H1 (cell line): ENCODE measurements at regions not wholly inside any gene's neighbourhood (a gene's known extent, or its start where the extent isn't known, plus 50 kb on each side); places are given as distances from the start of the nearest gene placed in this dataset.

Source experiments
- CTCF ChIA-PET: fragments of 300-600 bp; sonication (Branson Sonifier 250); formaldehyde crosslinking; loops from one replicate; lab custom pipeline; 2021; ENCODE audit not compliant: partially characterized antibody; lab: Charles Lee
- POLR2A ChIA-PET: fragments of 300-600 bp; sonication (Branson Sonifier 250); formaldehyde crosslinking; loops from one replicate; lab custom pipeline; 2021; ENCODE audit warnings: inconsistent platforms; ENCODE audit not compliant: partially characterized antibody; lab: Charles Lee
- DNase-seq, 2 experiments: peaks; one replicate each; pipeline versions ENCODE4 v3.0.0 to v3.0.0-alpha.2; 2010 to 2022; ENCODE audit warnings: low spot score in 2 of 2, low read depth in 1 of 2, mixed read lengths in 1 of 2
- FAIRE-seq: peaks from 2 replicates; lab custom pipeline; 2011; peaks lifted over from hg19 to GRCh38; lab: Jason Lieb, UNC
- H2AFZ ChIP-seq: 2 replicates; pipeline ENCODE4 v1.8.1; 2012; ENCODE audit warnings: low read length, inconsistent platforms
- H2AK5ac ChIP-seq: 2 replicates; pipeline ENCODE4 v1.6.1; 2013; ENCODE audit warnings: low read depth, low read length
- H2BK120ac ChIP-seq: replicated peaks from 2 replicates; pipeline ENCODE3; 2013; ENCODE audit warnings: low read depth, low read length, inconsistent platforms
- H2BK12ac ChIP-seq: 2 replicates; pipeline ENCODE4 v1.6.1; 2013; ENCODE audit warnings: low read depth, low read length
- H2BK15ac ChIP-seq: 2 replicates; pipeline ENCODE4 v1.6.1; 2013; ENCODE audit warnings: low read length
- H2BK20ac ChIP-seq: 2 replicates; pipeline ENCODE4 v1.6.1; 2013; ENCODE audit warnings: low read length
- H2BK5ac ChIP-seq: 2 replicates; pipeline ENCODE4 v1.6.1; 2013; ENCODE audit warnings: low read depth, low read length
- H3K14ac ChIP-seq: 2 replicates; pipeline ENCODE4 v1.6.1; 2013; ENCODE audit warnings: inconsistent platforms; ENCODE audit not compliant: insufficient read length
- H3K18ac ChIP-seq: 2 replicates; pipeline ENCODE4 v1.6.1; 2013; ENCODE audit warnings: low read length; ENCODE audit errors: extremely low read depth
- H3K23ac ChIP-seq: 2 replicates; pipeline ENCODE4 v1.6.1; 2013; ENCODE audit warnings: inconsistent platforms; ENCODE audit not compliant: insufficient read length
- H3K23me2 ChIP-seq: 2 replicates; pipeline ENCODE4 v1.6.1; 2013; ENCODE audit warnings: low read depth, low read length
- H3K27ac ChIP-seq: 2 replicates; pipeline ENCODE4 v1.6.1; 2011; ENCODE audit warnings: low read depth, low read length, inconsistent platforms
- H3K27me3 ChIP-seq, 4 experiments: replicated peaks in 1 of 4; 1 replicate in 1 of 4; 2 replicates in 3 of 4; pipeline versions ENCODE4 v1.6.1 to v1.8.1; 2011 to 2013; ENCODE audit warnings: low read length in 3 of 4, mild to moderate bottlenecking in 3 of 4, inconsistent platforms in 2 of 4, mixed read lengths in 2 of 4, moderate library complexity in 1 of 4; ENCODE audit not compliant: control insufficient read depth in 3 of 4, insufficient read depth in 3 of 4; ENCODE audit errors: extremely low read depth in 1 of 4
- H3K36me3 ChIP-seq, 4 experiments: 2 replicates each; pipeline versions ENCODE4 v1.6.1 to v1.8.1; 2011 to 2013; ENCODE audit warnings: mild to moderate bottlenecking in 4 of 4, low read length in 3 of 4, moderate library complexity in 2 of 4, control low read depth in 1 of 4, inconsistent platforms in 1 of 4; ENCODE audit not compliant: insufficient read depth in 4 of 4, control insufficient read depth in 2 of 4
- H3K4ac ChIP-seq: replicated peaks from 2 replicates; pipeline ENCODE3; 2013; ENCODE audit warnings: low read length, low read depth, mixed read lengths, inconsistent platforms; ENCODE audit not compliant: insufficient read length
- H3K4me1 ChIP-seq, 4 experiments: replicated peaks in 1 of 4; 1 replicate in 1 of 4; 2 replicates in 3 of 4; pipeline versions ENCODE4 v1.6.1 to v1.8.1; 2011 to 2013; ENCODE audit warnings: low read length in 3 of 4, inconsistent platforms in 2 of 4, mixed read lengths in 1 of 4; ENCODE audit not compliant: insufficient read depth in 4 of 4, control insufficient read depth in 3 of 4
- H3K4me2 ChIP-seq, 2 experiments: 2 replicates each; pipeline versions ENCODE4 v1.6.1 to v1.8.1; 2011 to 2013; ENCODE audit warnings: low read depth in 2 of 2, low read length in 2 of 2, control low read depth in 1 of 2, inconsistent platforms in 1 of 2, mild to moderate bottlenecking in 1 of 2; ENCODE audit not compliant: insufficient read depth in 1 of 2
- H3K4me3 ChIP-seq, 4 experiments: fragments of 200-600, 300-600 bp in 1 of 4; sonication (generic), shearing (Covaris generic), sonication (Bioruptor Twin) in 1 of 4; 2 replicates each; pipeline versions ENCODE4 v1.5.1 to v1.8.1; 2011 to 2016; ENCODE audit warnings: low read length in 4 of 4, low read depth in 3 of 4, control low read depth in 2 of 4, inconsistent platforms in 2 of 4, mild to moderate bottlenecking in 2 of 4, mixed read lengths in 1 of 4, moderate library complexity in 1 of 4; ENCODE audit not compliant: insufficient read depth in 2 of 4; ENCODE audit errors: extremely low read depth in 1 of 4
- H3K56ac ChIP-seq: replicated peaks from 2 replicates; pipeline ENCODE3; 2013; ENCODE audit warnings: low read depth, mild to moderate bottlenecking, mixed read lengths, low read length, inconsistent platforms; ENCODE audit not compliant: insufficient read length
- H3K79me1 ChIP-seq: 2 replicates; pipeline ENCODE4 v1.6.1; 2013; ENCODE audit warnings: low read depth, low read length, control low read depth
- H3K79me2 ChIP-seq, 2 experiments: 2 replicates each; pipeline versions ENCODE4 v1.6.1 to v1.8.1; 2012 to 2013; ENCODE audit warnings: low read length in 2 of 2, mild to moderate bottlenecking in 2 of 2, inconsistent platforms in 1 of 2; ENCODE audit not compliant: insufficient read depth in 2 of 2, control insufficient read depth in 1 of 2
- H3K9ac ChIP-seq, 4 experiments: replicated peaks in 1 of 4; 1 replicate in 1 of 4; 2 replicates in 3 of 4; pipeline versions ENCODE4 v1.6.1 to v1.8.1; 2011 to 2013; ENCODE audit warnings: low read depth in 3 of 4, low read length in 3 of 4, control low read depth in 2 of 4, mild to moderate bottlenecking in 2 of 4, moderate library complexity in 2 of 4, inconsistent platforms in 1 of 4; ENCODE audit errors: extremely low read depth in 1 of 4
- H3K9me3 ChIP-seq, 2 experiments: 2 replicates each; pipeline versions ENCODE4 v1.6.1 to v1.8.1; 2012 to 2013; ENCODE audit warnings: mild to moderate bottlenecking in 2 of 2, moderate library complexity in 2 of 2, control low read depth in 1 of 2, inconsistent platforms in 1 of 2, low read depth in 1 of 2, low read length in 1 of 2, mixed read lengths in 1 of 2; ENCODE audit not compliant: insufficient read depth in 2 of 2
- H4K20me1 ChIP-seq, 2 experiments: replicated peaks in 1 of 2; 2 replicates each; pipeline versions ENCODE3 to v1.8.1; 2011 to 2013; ENCODE audit warnings: inconsistent platforms in 2 of 2, low read length in 2 of 2, mild to moderate bottlenecking in 1 of 2; ENCODE audit not compliant: insufficient read depth in 2 of 2, control insufficient read depth in 1 of 2
- H4K5ac ChIP-seq: 2 replicates; pipeline ENCODE4 v1.6.1; 2013; ENCODE audit warnings: low read length, low read depth, mixed read lengths, inconsistent platforms; ENCODE audit not compliant: insufficient read length
- H4K8ac ChIP-seq: 2 replicates; pipeline ENCODE4 v1.8.0; 2013; ENCODE audit warnings: mild to moderate bottlenecking, moderate library complexity, low read length, inconsistent platforms; ENCODE audit not compliant: insufficient read depth; ENCODE audit errors: extremely low read depth
- H4K91ac ChIP-seq: replicated peaks from 2 replicates; pipeline ENCODE3; 2013; ENCODE audit warnings: low read length, mixed read lengths, inconsistent platforms; ENCODE audit not compliant: insufficient read length
- ASH2L ChIP-seq: fragments of 200-600, 300-600 bp; sonication (generic); IDR thresholded peaks from one replicate; pipeline ENCODE4 v1.7.1; 2017; ENCODE audit warnings: low read length
- ATF3 ChIP-seq: IDR thresholded peaks from 2 replicates; pipeline ENCODE4 v1.6.1; 2011; ENCODE audit warnings: low read depth, mild to moderate bottlenecking, low read length; ENCODE audit not compliant: insufficient read depth
- BACH1 ChIP-seq: IDR thresholded peaks from 2 replicates; pipeline ENCODE4 v1.6.1; 2012; ENCODE audit warnings: low read length, improper control_type of control experiment
- CHD1 ChIP-seq: IDR thresholded peaks from 2 replicates; pipeline ENCODE4 v1.6.1; 2012; ENCODE audit warnings: low read depth, low read length, improper control_type of control experiment
- CREB1 ChIP-seq: IDR thresholded peaks from 2 replicates; pipeline ENCODE4 v1.6.1; 2012; ENCODE audit warnings: inconsistent platforms
- E2F6 ChIP-seq: IDR thresholded peaks from 2 replicates; pipeline ENCODE4 v1.6.1; 2012; ENCODE audit warnings: inconsistent platforms
- HDAC6 ChIP-seq: IDR thresholded peaks from one replicate; pipeline ENCODE4 v1.7.1; 2012; ENCODE audit warnings: low read depth, mild to moderate bottlenecking, inconsistent platforms, low read length, moderate library complexity
- KDM1A ChIP-seq: fragments of 200-600, 300-600 bp; sonication (generic); IDR thresholded peaks from 2 replicates; pipeline ENCODE4 v1.7.1; 2016; ENCODE audit warnings: mild to moderate bottlenecking, low read length, borderline replicate concordance
- KDM5A ChIP-seq: fragments of 200-600 bp; IDR thresholded peaks from 2 replicates; pipeline ENCODE4 v1.7.1; 2012; ENCODE audit warnings: mild to moderate bottlenecking, low read length, inconsistent platforms, mixed read lengths
- POU5F1 ChIP-seq: IDR thresholded peaks from 2 replicates; pipeline ENCODE4 v1.6.1; 2011; ENCODE audit warnings: low read depth, mild to moderate bottlenecking, low read length, moderate library complexity
- RBBP5 ChIP-seq: IDR thresholded peaks from 2 replicates; pipeline ENCODE4 v1.7.1; 2012; ENCODE audit warnings: low read depth, mild to moderate bottlenecking, inconsistent platforms, low read length, moderate library complexity, borderline replicate concordance
- SAP30 ChIP-seq: fragments of 300-600 bp; sonication (generic); IDR thresholded peaks from 2 replicates; pipeline ENCODE4 v1.7.1; 2012; ENCODE audit warnings: low read length, moderate library complexity, mild to moderate bottlenecking, inconsistent platforms; ENCODE audit not compliant: insufficient read depth, insufficient replicate concordance
- SIX5 ChIP-seq: IDR thresholded peaks from 2 replicates; pipeline ENCODE4 v1.6.1; 2011; ENCODE audit warnings: mild to moderate bottlenecking, low read depth, low read length
- SRF ChIP-seq: IDR thresholded peaks from 2 replicates; pipeline ENCODE4 v1.6.1; 2011; ENCODE audit warnings: mild to moderate bottlenecking, low read depth, low read length, moderate library complexity
- TBP ChIP-seq: IDR thresholded peaks from 2 replicates; pipeline ENCODE4 v1.6.1; 2011; ENCODE audit warnings: low read depth, low read length, improper control_type of control experiment
- WGBS, 2 experiments: shearing (Covaris generic) in 1 of 2; methylation state at CpG; one replicate each; pipeline versions ENCODE4 v1.1.6 to v1.1.7; 2013 to 2015; ENCODE audit warnings: low lambda C conversion rate in 2 of 2, mixed read lengths in 2 of 2, inconsistent platforms in 1 of 2, low coverage in 1 of 2, missing lambda C conversion rate in 1 of 2; ENCODE audit not compliant: insufficient replicate concordance in 2 of 2, insufficient coverage in 1 of 2, insufficient read length in 1 of 2; ENCODE audit errors: extremely low coverage in 1 of 2, missing lambda C conversion rate in 1 of 2; 5-methylcytosine and 5-hydroxymethylcytosine counted together

- no peak overlapping the region for H4K5ac ChIP-seq
- H4K20me1 ChIP-seq = no peaks in the 10 kb centered on the region
- H3K27ac ChIP-seq = no peak overlapping the region
- H3K9ac ChIP-seq = no peak overlapping the region
- H2AFZ ChIP-seq = peak overlapping the region; percentile 55; the same call in 1 of the 2 replicates
- no peaks in the 10 kb centered on the region; the same call in 1 of the 2 replicates for H3K23me2 ChIP-seq
- POLR2A ChIA-PET = no interaction called here
- no peak overlapping the region for H3K4me3 ChIP-seq
- no peak overlapping the region for H3K4ac ChIP-seq
- no peak overlapping the region for H4K8ac ChIP-seq
- H3K4me2 ChIP-seq = no peak overlapping the region
- no peak overlapping the region for H2AK5ac ChIP-seq
- no peak overlapping the region for H2BK12ac ChIP-seq
- H3K14ac ChIP-seq = no peak overlapping the region
- no peak overlapping the region for H2BK20ac ChIP-seq
- no peaks in the 10 kb centered on the region for H3K4me1 ChIP-seq
- CTCF ChIA-PET = no interaction called here
- H3K18ac ChIP-seq = no peak overlapping the region
- H2BK120ac ChIP-seq = no peak overlapping the region
- no peak overlapping the region for H2BK15ac ChIP-seq
- H3K79me2 ChIP-seq = no peaks in the 10 kb centered on the region
- H3K79me1 ChIP-seq = no peaks in the 10 kb centered on the region
- no peak for FAIRE-seq
- no peaks in the 10 kb centered on the region for H3K36me3 ChIP-seq
- DNase-seq = no peak
- H4K91ac ChIP-seq = no peak overlapping the region
- WGBS, 2 experiments = 87% methylated on average over 2 of the region's 2 CpGs; no CpG with 5 or more reads in 1 of the 2 experiments
- H3K9me3 ChIP-seq = no peaks in the 10 kb centered on the region
- no peak overlapping the region for H2BK5ac ChIP-seq
- H3K56ac ChIP-seq = no peak overlapping the region
- H3K27me3 ChIP-seq = no peaks in the 10 kb centered on the region
- H3K23ac ChIP-seq = no peak overlapping the region
- TF ChIP-seq E2F6 (no peak), HDAC6 (no peak), POU5F1 (no peak), ASH2L (no peak), SIX5 (no peak), KDM1A (no peak), BACH1 (no peak), SAP30 (no peak), RBBP5 (no peak), TBP (no peak), CHD1 (no peak), KDM5A (no peak), SRF (no peak), ATF3 (no peak), CREB1 (no peak)
Observed at GRCh38 chr13:34695063-34695462, 247.0 kb upstream of the NBEA start.
